Suprapubic skin (tissue), 4 donors: ENCODE measurements at regions not wholly inside any gene's neighbourhood (a gene's known extent, or its start where the extent isn't known, plus 50 kb on each side); places are given as distances from the start of the nearest gene placed in this dataset.

Experiments used
- EP300 ChIP-seq: sonication (generic); formaldehyde crosslinking; IDR thresholded peaks from one replicate; pipeline ENCODE4 v1.6.1; 2017; ENCODE audit warnings: antibody characterized with exemption
- POLR2A ChIP-seq, 2 donors: fragments of 450-650 bp; IDR thresholded peaks; one replicate each; pipeline ENCODE4 v1.6.1; 2017; ENCODE audit warnings: antibody characterized with exemption in 2 of 2, mild to moderate bottlenecking in 2 of 2, moderate library complexity in 2 of 2
- POLR2AphosphoS5 ChIP-seq, 3 donors: sonication (generic); formaldehyde crosslinking; IDR thresholded peaks; one replicate each; pipeline ENCODE4 v1.6.1; 2017; ENCODE audit warnings: antibody characterized with exemption in 3 of 3
- TF ChIP-seq, protein P1 (sequence below), 2 donors: fragments of 200-600 bp in 1 of 2; fragments of 450-650 bp in 1 of 2; sonication (generic) in 1 of 2; IDR thresholded peaks; one replicate each; pipeline ENCODE4 v1.5.1; 2016 to 2019; ENCODE audit warnings: antibody characterized with exemption in 2 of 2, mild to moderate bottlenecking in 1 of 2, moderate library complexity in 1 of 2

- TF ChIP-seq, protein P1, sequence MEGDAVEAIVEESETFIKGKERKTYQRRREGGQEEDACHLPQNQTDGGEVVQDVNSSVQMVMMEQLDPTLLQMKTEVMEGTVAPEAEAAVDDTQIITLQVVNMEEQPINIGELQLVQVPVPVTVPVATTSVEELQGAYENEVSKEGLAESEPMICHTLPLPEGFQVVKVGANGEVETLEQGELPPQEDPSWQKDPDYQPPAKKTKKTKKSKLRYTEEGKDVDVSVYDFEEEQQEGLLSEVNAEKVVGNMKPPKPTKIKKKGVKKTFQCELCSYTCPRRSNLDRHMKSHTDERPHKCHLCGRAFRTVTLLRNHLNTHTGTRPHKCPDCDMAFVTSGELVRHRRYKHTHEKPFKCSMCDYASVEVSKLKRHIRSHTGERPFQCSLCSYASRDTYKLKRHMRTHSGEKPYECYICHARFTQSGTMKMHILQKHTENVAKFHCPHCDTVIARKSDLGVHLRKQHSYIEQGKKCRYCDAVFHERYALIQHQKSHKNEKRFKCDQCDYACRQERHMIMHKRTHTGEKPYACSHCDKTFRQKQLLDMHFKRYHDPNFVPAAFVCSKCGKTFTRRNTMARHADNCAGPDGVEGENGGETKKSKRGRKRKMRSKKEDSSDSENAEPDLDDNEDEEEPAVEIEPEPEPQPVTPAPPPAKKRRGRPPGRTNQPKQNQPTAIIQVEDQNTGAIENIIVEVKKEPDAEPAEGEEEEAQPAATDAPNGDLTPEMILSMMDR (IDR thresholded peaks at IDR 0.05), result no peak
- no peak for TF ChIP-seq POLR2A (IDR thresholded peaks at IDR 0.05)
- no peak for TF ChIP-seq POLR2AphosphoS5 (IDR thresholded peaks at IDR 0.05)
- no peak for TF ChIP-seq EP300
Observed at GRCh38 chr7:148481147-148481526, 109.4 kb upstream of the C7orf33 start.
